Stimulated activated CD4-positive, alpha-beta T cell treated with anti-CD3 and anti-CD28 coated beads, Interleukin-4, amount 100 ng/mL, for 48 hours (primary cell): ENCODE measurements at regions not wholly inside any gene's neighbourhood (a gene's known extent, or its start where the extent isn't known, plus 50 kb on each side); places are given as distances from the start of the nearest gene placed in this dataset.
"Not testable (repeated sequence)": the region's sequence is repeated elsewhere in the genome, so short reads cannot be mapped to it uniquely, and the experiment has no call there.

Experiments used
- DNase-seq, 2 donors: peaks; one replicate each; pipeline ENCODE4 v3.0.0-alpha.2; 2020; ENCODE audit warnings: low read depth in 2 of 2

GRCh38 chr2:17460371-17461086 lies 57.7 kb downstream of the RAD51AP2 start:
- DNase-seq: no peak

GRCh38 chr2:17455343-17455742 lies 62.9 kb downstream of the RAD51AP2 start:
- DNase-seq: no peak

- DNase-seq: not testable (repeated sequence)
Measured at GRCh38 chr2:17446191-17446590, 72.0 kb downstream of the RAD51AP2 start.

GRCh38 chr2:17445744-17446143 lies 72.5 kb downstream of the RAD51AP2 start:
- no peak for DNase-seq

GRCh38 chr2:17442334-17442733 lies 75.9 kb downstream of the RAD51AP2 start:
- no peak for DNase-seq

GRCh38 chr2:17441790-17442189 lies 76.5 kb downstream of the RAD51AP2 start:
- no peak for DNase-seq

GRCh38 chr2:17441055-17441771 lies 77.0 kb downstream of the RAD51AP2 start:
- DNase-seq: no peak

- no peak for DNase-seq
Measured at GRCh38 chr2:17430326-17430725, 87.9 kb downstream of the RAD51AP2 start.

- no peak for DNase-seq
Measured at GRCh38 chr2:17429130-17429529, 89.1 kb downstream of the RAD51AP2 start.

- DNase-seq: no peak
Measured at GRCh38 chr2:17427401-17427800, 90.8 kb downstream of the RAD51AP2 start.

- no peak for DNase-seq
Measured at GRCh38 chr2:17426743-17427142, 91.5 kb downstream of the RAD51AP2 start.

GRCh38 chr2:17422061-17422460 lies 96.2 kb downstream of the RAD51AP2 start:
- no peak for DNase-seq

GRCh38 chr2:17416884-17417391 lies 101.3 kb downstream of the RAD51AP2 start:
- no peak for DNase-seq

GRCh38 chr2:17413036-17413435 lies 105.2 kb downstream of the RAD51AP2 start:
- no peak for DNase-seq

GRCh38 chr2:17401096-17401495 lies 117.1 kb downstream of the RAD51AP2 start:
- no peak for DNase-seq

GRCh38 chr2:17398770-17399169 lies 119.5 kb downstream of the RAD51AP2 start:
- no peak for DNase-seq

GRCh38 chr2:17388798-17389197 lies 129.4 kb downstream of the RAD51AP2 start:
- no peak for DNase-seq

GRCh38 chr2:17387591-17387990 lies 130.6 kb downstream of the RAD51AP2 start:
- no peak for DNase-seq

- no peak for DNase-seq
Measured at GRCh38 chr2:17386771-17387170, 131.5 kb downstream of the RAD51AP2 start.

GRCh38 chr2:17380003-17380402 lies 138.2 kb downstream of the RAD51AP2 start:
- no peak for DNase-seq

- no peak for DNase-seq
Measured at GRCh38 chr2:17375262-17375661, 143.0 kb downstream of the RAD51AP2 start.

GRCh38 chr2:17373741-17374140 lies 144.5 kb downstream of the RAD51AP2 start:
- DNase-seq: no peak

GRCh38 chr2:17373041-17373440 lies 145.2 kb downstream of the RAD51AP2 start:
- DNase-seq: no peak
